M059J (cell line): ENCODE measurements at regions not wholly inside any gene's neighbourhood (a gene's known extent, or its start where the extent isn't known, plus 50 kb on each side); places are given as distances from the start of the nearest gene placed in this dataset.
"Not testable (repeated sequence)": the region's sequence is repeated elsewhere in the genome, so short reads cannot be mapped to it uniquely, and the experiment has no call there.

Source experiments
- DNase-seq: peaks from one replicate; pipeline ENCODE4 v3.0.0-alpha.2; 2012; ENCODE audit warnings: low read depth

DNA sequence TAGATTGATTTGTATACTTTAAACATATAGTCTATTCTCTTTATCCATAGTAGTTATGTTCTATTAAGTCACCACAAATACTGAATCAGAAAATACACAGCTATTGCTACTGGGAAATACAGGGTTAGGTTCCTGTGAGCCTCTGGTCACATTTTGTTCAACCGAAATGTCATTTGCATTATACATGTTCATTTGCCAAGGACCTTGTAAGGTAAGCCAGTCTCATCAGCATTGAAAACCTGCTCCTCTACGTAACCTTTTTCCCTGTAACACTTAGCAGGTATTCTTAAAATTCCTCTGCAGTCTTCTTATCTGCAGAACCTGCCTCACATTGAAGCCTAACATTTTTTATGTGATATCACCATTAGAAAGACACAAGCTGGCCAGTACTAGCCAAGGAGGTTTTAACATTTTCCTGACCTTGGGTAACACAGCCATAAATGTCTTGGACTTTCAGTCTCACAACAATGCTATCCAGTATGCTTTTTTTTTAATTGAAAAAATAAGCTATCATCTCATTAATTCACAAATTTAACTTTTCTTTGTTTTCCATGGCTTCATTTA is 765.7 kb upstream of the IGFBP7 start:
- DNase-seq = no peak

GRCh38 chr4:57866468-57867171 is 756.4 kb upstream of the IGFBP7 start:
- no peak for DNase-seq

DNA sequence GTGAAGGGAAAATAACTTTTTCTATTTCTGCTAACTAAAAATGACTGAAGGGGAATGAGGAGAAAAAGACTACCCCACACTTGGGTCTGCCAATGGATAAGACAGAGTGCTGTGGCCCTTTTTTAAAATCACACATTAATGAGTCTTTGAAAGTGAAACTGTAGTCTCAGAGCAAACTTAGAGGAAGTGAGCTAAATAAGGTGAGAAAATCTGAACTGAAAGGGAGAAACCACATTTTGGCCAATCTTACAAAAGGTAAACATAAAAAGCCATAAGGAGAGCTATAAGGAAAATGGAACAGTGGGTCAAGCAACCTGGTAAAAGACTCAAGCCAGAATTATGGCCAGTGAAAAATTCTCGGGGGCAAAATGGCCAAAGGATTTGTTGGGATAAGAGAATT is 755.1 kb upstream of the IGFBP7 start:
- DNase-seq = no peak

GRCh38 chr4:57854748-57855147 is 744.6 kb upstream of the IGFBP7 start:
- DNase-seq = no peak

DNA sequence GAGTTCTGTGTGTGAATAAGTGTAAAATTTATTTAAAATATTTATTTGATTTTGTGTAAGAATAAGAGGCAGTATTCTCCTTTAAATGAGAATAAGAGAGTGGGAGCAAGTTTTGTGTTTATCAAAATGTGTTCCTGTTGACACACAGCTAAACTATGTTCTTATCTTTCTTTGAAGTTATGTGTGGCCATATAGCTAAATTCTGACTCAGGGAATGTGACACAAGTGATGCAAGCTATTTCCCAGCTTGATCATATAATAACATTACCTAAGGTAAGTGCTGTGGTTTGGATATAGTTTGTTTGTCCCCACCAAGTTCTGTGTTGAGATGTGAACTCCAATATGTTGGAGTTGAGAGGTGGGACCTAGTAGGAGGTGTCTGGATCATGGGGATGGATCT is 740.0 kb upstream of the IGFBP7 start:
- no peak for DNase-seq

DNA sequence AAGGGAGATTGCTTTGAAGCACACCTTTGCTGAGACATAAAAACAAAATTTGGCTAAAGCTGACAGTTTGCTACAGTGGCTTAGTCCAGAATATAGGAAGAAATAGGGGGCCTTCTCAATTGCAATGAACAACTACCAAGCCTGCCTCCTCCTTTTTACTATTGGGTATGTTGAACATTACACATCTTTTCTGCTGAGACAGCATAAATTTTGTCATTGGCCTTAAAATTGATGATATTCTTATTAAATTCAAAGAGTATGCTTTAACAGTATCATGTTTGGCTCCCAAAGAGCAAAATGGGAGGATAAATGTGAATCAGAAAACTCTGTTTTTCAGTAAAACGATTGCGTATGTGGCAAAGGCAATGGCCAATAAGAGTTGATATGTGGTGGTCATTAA is 721.9 kb upstream of the IGFBP7 start:
- no peak for DNase-seq

DNA sequence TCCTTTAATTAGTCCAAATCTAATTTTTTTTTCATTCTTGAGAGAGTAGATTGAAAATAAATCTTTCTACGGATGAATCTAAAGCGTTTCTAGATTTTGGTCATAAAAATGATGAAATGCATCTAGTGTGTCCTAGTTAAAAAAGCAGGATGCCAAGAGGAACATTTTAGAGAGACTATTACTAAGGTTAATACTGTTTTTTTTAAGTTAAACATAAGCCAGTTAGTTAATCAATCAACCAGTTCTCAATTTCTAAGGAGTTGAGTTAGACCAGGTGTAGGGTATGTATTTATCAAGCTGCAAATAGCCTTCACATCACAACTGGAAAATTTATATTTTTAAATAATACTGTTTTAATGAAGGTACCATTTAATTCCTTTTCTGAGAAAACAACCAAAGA is 679.5 kb upstream of the IGFBP7 start:
- no peak for DNase-seq

DNA sequence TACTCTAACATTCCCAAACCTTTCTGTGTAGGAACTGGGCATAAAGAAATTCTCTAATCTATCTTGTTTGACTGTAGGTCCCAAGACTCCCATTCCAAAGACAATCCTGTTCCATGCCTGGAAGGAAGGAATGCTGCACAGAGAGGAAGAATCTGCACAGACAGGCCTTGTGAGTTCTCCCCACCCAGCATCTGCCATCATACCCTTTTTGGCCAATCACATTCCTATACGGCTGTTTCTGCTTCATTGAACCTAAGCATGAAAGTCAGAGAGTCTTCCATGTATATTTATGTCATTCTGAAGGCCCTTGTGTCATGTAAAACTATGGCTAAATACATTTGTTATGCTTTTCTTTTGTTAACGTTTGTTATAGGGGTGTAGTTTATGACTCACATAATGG is 667.7 kb upstream of the IGFBP7 start:
- no peak for DNase-seq

- DNase-seq = no peak
These were observed 664.5 kb upstream of the IGFBP7 start for GRCh38 chr4:57774681-57775080.

DNA sequence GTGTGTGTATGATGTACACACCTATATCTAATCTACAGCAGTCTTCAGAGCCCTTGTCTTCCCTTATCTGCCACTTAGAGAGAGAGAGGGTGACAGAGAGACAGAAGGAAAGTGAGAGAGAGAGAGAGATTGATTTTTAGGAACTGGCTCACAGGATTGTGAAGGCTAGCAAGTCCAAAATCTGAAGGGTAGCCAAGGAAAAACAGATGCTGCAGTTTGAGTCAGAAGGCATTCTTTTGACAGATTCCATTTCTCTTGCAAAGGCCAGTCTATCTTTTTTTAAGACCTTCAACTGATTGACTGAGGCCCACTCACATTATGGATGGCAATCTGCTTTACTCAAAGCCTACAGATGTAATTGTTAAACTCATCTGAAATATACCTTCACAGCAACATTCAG is 664.0 kb upstream of the IGFBP7 start:
- no peak for DNase-seq

DNA sequence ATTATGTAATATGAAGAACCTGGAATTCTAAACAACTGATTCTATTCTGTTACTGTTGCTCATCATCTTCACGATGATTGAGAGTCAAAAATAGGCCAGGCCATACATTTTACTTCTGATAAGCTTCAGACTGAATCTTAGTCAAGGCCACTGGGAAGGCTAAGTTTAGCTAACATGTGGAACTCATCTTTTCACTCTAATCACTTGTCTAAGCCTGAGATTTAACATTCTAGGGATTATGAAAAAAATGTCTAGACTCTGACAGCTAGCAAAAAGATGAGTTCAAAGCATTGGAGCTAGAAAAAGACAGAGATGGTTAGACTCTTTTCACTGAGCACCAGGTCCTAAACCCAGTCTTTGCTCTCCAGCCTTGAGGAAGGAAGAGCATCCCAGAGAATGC is 656.2 kb upstream of the IGFBP7 start:
- DNase-seq = no peak

GRCh38 chr4:57764856-57765255 is 654.7 kb upstream of the IGFBP7 start:
- no peak for DNase-seq

DNA sequence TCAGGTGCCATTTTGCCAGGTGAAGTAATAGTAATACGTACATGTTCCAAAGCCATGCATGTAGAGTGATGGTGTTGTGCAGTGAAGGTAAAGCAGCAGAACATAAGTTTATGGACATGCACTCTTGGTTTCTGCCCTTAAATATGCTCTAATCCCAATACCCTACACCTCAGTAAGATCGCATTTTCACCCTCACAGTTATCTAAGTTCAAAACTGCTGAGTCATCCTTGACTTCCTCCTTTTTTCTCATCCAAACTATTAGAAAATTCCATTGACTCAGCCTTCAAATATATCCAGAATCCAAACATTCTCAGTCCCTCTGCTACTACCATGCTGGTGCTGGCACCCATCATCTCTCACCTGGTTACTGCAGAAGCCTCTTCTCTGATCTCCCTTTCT is 652.9 kb upstream of the IGFBP7 start:
- DNase-seq = no peak

DNA sequence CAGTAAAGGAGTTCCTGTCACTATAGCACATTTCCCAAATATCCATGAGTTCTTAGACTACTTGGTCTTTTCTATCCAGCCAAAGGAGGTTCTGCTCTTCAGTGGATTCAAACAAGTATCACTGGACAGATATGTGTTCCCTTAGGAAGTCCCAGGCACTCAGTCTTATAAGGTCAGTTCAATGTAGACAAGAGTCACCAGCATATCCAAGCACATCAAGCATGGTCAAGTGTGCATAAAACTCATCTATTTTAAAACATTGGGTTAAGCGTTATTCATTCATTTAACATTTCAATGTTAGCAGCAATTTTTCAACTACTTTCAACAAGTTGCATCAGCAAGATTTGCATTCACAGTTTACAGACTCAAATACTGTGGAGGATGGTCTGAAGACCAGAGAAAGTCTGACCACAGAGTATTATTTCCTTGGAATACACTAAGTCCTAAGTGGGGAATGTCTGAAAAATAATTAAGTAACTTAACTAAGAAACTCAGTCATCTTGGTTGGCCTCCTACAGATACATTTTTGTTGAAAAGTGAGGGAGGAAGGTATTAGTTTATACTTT is 630.5 kb upstream of the IGFBP7 start:
- no peak for DNase-seq

- no peak for DNase-seq
These were observed 626.6 kb upstream of the IGFBP7 start for GRCh38 chr4:57736781-57737180.

GRCh38 chr4:57734104-57734670 is 624.0 kb upstream of the IGFBP7 start:
- no peak for DNase-seq

DNA sequence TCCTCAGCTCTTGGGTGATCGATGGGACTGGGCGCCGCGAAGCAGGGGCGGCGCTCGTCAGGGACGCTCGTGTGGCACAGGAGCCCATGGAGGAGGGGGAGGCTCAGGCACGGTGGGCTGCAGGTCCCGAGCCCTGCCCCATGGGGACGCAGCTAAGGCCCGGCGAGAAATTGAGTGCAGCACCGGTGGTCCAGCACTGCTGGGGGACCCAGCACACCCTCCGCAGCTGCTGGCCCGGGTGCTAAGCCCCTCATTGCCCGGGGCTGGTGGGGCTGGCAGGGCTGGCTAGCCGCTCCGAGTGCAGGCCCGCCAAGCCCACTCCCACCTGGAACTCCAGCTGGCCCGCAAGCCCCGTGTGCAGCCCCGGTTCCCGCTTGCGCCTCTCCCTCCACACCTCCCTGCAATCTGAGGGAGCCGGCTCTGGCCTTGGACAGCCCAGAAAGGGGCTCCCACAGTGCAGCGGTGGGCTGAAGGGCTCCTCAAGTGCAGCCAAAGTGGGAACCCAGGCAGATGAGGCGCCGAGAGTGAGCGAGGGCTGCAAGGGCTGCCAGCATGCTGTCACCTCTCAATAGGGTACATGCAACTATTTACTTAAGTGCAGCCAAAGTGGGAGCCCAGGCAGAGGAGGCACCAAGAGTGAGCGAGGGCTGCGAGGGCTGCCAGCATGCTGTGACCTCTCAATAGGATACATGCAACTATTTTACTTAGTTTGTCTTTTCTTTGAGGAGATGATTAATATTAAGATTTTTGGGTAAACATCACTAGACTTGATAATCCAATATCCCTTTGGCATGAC is 619.8 kb upstream of the IGFBP7 start:
- DNase-seq = not testable (repeated sequence)

DNA sequence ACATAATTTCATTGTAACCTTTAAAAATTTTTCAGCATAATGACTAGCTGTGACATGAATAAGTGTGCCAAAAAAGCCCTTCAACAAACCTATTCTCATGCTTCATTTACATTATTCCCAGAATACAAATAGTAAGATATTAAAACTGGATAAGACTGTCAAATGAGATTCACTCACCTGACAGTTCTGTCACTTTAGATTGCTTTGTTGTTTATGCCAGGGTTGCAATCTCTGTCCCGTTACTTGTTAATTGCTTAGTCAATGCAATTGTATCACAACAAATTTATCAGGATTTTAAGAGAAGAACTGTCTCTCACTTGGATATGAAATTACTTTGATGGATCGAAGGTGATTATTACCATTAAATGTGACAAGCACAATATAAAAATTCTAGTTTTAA is 616.0 kb upstream of the IGFBP7 start:
- no peak for DNase-seq

GRCh38 chr4:57719456-57719855 is 609.3 kb upstream of the IGFBP7 start:
- no peak for DNase-seq

- not testable (repeated sequence) for DNase-seq
These were observed 604.1 kb upstream of the IGFBP7 start for GRCh38 chr4:57714313-57714712.

DNA sequence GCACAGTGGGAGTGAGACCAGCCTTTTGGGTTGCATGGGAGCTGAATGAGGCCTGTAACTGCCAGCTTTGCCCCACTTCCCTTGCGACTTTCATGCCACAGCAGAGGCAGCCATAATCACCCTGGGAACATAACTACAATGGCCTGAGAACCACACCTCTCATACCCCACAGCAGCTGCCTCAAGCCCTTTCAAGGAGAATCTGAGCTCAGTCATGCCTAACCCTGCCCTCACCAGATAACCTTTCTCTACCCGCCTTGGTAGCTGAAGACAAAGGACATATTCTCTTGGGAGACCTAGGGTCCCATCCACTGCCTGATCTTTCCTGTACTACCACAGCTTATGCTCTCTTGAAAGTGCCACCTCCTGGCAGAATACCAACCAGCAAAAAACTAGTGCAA is 599.9 kb upstream of the IGFBP7 start:
- DNase-seq = no peak

DNA sequence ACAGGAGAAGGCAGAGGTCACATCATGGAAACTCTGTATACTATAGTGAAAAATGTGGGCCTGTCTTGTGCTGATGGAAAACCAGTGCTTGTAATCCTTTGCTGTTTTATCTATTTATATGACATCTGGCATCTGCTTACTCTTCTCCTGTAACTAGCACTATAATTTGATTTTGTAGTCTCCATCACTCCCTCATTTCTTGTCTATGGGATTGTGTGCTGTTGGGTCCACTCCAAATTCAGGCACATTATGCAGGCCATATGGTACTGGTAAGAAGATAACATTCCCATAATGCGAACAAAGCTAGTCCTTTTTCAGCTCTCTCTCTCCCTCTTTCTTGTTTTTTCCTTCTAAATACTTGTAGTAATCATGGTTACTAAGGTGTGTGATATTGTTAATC is 581.2 kb upstream of the IGFBP7 start:
- no peak for DNase-seq
